Colon (tissue), 2 donors: ENCODE measurements at regions not wholly inside any gene's neighbourhood (a gene's known extent, or its start where the extent isn't known, plus 50 kb on each side); places are given as distances from the start of the nearest gene placed in this dataset.

Experiments
- FAIRE-seq: peaks from 2 replicates; lab custom pipeline; 2012; peaks lifted over from hg19 to GRCh38; lab: Jason Lieb, UNC
- donor health status: control.
- donor health status: control.

DNA sequence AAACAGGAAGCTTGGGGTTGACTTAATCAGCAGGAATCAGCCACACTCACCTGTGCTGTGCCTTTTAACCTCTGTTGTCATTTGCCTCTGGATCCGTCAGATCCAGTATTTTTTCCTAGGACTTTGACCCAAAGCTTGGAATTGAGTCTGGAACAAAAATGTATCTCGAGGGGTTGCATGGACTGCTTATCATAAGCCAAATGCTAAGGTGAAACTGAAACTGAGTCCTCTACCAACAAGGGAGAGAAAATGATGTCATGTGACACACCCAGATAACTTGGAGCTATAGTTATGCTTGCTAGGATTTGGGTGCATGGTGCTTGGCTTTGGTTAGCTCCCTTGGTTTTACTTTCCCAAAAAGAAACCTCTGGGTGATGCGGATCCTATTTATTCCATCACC, 2158.6 kb upstream of the PIK3C3 start:
- no peak for FAIRE-seq

DNA sequence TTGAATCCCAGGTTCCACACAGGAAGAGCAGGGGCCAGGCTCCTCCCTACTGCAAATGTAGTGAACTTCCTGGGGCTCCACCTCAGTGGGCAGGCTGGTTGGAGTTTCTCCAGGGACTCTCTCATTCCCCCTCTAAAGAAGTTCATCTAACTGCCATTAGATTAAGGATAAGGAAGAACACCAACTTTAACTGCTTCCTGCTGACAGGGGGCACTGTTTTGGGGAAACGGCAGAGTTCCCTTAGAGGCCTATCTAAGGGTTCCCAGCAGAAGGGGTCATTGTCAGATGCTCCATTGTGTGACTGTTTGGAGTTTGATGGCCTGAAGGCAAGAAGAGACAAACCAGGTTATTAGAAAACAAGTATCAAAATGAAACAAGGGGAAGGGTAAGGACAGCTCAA, 2159.7 kb upstream of the PIK3C3 start:
- FAIRE-seq = no peak

DNA sequence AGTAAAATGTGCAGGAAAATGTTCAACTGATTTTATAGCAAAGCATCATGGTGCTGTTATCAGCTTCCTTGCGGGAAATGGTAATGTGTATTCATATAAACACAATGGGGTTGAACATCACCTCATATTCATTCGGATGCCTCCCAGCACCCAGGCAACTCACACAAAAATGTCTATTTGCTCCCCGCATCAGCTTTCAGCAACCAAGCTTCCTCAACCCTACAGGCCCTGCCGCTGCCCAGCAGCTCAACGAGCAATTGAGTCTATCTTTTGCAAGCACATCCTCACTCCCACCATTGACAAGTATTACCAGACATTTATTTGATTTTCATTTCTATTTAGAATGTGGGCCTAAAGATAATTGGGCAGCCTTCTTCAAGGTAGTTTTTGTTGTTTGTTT, 2161.4 kb upstream of the PIK3C3 start:
- FAIRE-seq = no peak

DNA sequence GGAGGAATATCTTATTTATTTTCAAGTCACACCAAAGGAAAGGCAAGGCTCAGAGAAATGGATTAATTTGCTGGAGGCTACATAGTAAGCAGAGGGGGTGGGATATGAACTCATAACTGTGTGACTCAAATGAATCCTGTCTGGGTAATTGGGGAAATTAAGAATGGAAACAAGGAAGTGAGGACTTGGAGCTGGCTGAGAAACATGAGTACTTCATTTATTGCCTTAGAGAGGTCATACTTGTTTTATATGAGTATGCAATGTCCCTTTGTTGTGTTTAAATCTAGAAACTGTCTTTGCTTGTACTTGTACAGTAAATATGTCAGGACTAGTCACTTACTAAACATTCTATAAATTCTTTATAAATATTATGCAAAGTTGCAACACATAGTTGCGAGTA, 2166.7 kb upstream of the PIK3C3 start:
- FAIRE-seq = no peak

DNA sequence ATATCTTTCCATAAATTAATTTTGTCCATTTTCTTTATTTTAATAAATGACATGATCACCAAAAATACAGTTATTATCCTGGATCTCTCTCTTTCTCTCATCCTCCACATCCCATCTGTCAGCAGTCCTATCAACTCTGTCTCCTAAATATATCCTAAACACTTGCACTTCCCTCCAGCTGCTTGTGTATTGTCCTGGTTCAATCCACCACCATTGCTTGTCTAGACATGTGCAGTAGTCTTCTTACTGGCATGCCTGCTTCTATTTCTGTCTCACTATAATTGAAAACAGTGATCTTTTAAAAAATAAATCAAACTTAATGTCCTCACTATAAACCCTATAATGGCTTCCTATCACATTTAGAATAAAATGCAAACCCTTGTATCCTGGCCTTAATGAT, 2168.6 kb upstream of the PIK3C3 start:
- no peak for FAIRE-seq

DNA sequence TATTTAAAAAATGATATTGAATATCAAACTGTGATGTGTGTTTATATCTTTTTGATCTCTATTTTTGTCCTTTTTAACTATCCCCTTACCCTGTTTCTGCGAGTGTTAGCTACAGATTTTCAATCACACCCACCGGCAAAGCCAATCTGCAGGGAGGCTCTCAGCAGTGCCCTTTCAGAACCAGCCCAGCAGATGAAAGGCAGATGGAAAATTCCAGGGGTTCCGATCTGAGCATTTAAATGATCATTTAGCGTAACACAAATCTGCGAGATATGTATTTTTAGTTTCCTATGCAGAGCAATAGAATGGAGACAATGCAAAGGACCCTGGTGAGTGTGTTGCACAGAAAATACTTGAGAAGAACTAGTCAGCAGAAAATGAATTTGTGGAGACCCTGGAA, 2170.5 kb upstream of the PIK3C3 start:
- no peak for FAIRE-seq

DNA sequence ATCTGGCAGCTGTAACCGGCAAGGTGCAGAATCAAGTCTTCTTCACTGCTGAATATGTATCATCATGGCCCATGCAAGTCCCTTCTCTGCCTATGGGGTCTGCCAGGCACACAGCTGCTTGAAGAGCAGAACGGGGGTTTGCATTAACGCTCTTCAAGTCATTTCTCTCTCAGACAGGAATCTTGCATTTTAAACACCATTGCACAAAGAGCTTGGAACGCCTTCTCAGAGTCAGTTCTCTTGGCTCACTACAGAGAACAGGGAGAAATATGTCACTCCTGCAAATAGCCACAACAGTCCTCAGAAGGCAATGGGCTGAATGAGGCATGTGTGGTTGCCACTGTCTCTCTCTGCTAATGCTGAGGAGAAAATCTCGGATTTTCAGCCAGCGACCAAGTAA, 2173.5 kb upstream of the PIK3C3 start:
- no peak for FAIRE-seq

DNA sequence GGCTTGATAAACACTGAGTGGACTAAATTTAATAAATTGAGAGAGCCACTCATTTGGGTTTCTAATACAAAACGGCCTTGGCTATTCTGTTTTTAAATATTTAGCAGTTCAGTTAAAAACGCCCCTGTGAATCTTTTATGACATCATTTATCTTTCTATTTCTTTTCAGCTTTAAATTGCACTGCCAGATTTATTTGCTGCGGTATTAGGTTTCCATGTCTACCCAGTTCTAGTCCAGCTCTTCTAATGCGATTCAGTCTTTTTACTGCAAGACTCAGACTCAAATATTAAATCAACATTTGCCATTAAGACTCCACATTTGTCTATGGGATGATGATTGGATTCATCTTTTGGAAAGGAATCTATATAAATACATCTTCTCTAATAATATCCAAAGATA, 2174.3 kb upstream of the PIK3C3 start:
- no peak for FAIRE-seq

DNA sequence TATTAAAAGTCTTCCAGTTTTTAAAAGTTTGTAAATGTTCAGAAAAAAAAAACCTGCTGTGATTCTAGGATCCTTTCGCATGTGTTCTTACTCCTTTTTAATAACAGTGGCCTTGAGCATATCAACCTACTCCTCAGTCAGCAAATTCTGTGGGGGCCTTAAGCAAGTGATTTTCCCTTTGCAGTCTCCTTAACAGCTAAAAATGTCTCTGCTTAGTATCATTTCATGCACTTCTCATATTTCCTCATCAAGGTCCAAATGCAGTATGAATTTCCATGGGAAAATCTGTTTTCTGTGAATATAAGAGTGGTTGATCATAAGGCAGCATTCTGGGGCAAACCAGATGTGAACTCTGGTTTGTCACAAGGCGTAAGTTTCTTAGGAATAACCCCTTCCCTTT, 2175.1 kb upstream of the PIK3C3 start:
- FAIRE-seq = no peak

DNA sequence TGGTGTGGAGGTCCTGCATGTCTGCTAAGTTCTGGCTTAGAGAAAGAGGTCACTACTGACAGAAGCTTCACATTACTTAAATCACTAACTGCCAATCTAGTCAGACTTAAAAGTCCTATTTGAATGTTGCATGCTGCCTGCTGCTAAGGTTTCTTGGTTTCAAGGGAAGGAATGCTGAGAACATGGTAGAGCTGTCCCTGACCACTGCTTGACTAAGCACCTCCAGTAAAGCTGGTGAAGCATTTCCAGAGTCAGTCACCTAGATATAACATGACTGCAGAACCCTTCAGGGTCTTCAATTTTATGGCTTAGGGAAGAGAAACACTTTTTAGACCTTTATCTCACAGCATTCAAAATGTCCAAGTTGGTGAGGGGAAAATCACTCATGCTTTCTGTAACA, 2178.3 kb upstream of the PIK3C3 start:
- FAIRE-seq = no peak

DNA sequence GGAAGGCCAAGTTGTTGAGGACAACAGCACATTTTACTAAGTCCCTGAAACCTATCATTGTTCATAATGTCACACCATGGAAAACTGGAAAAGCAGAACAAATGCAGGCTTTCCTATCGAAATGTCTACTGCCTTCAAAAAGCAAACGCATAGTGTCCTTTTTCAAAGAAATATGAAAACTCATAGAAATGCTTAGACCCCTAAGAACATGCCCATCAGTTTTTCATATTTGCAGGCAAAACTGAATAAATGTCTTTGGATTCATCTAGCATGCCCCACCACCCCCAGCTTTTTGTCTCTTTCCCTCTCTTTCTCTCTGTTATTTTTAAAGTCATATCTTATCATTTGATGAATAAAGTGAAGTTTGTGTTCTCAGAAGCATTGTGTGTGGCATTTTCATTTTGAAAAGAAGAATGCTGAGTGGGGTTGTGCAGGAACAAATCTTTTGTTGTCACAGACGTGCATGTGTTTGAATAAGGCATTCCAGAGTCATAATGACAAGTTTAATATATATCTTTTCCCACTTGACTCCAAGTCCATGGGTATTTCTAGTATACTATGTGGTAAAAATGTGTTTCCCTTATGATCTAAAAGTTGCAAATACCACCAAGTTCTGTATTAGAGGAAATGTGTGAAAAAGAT, 2180.0 kb upstream of the PIK3C3 start:
- no peak for FAIRE-seq

DNA sequence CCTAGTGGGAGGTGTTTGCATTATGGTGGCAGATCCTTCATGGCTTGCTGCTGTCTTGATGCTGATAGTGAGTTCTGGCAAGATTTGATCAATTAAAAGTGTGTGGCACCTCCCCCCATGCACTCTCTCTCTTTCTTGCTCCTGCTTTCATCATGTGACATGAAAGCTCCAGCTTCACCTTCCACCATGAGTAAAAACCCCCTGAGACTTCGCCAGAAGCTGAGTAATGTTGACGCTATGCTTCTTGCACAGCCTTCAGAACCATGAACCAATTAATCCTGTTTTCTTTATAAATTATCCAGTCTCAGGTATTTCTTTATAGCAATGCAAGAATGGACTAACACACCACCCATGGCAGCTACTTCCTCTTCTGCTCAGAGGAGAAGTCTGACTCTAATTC, 2181.4 kb upstream of the PIK3C3 start:
- FAIRE-seq = no peak

DNA sequence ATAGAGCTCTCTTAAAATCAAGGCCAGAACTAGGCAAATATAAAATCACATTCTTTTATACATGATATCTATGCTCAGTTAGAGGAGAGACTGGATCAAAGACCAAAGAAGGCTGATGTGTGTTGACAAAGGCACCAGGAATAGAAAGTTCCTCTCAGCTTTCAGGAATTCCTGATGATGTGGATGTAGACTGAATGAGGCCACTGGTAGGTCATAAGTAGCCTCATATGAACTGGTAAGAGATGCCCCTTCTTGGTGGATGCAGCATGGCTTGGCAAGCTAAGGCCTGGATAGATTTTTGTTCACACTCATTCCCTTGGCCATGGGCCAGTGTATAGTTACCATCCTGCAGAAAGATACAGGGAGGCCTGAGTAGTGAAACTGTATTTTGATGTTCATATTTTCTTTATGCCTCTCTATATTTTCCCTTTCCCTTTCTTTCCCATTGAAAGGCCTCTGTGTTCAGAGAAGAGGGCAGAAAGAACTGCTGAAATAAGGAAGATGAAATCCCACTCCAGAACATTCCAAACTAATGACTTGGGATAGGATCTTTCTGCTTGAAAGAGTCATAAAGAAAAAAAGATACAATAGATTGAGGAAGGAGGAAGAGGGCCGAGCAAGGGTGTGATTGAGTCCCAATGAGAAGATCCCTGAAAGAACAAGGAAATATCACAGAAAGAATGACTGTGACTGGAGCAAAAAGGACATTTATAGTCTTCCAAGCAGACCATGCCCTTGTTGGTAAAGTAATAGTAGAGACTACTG, 2182.7 kb upstream of the PIK3C3 start:
- no peak for FAIRE-seq

DNA sequence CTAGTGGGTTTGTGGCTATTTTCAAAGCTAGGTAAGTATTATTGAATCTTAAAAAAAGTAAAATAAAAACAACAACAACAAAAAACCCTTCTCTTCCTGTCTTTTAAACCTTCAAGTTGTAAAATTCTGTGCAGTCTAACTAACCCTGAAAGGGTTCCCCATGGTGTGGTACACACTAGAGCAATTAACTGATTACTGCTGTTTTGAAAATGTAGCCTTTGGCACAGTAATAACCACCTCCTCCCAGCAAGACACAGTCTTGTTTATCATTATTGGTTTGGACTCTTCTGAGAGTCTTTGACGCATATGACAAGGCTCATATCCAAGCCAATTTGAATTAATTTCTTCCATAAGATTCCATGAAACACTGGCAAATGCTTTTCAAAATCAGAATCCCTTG, 2184.6 kb upstream of the PIK3C3 start:
- FAIRE-seq = no peak

DNA sequence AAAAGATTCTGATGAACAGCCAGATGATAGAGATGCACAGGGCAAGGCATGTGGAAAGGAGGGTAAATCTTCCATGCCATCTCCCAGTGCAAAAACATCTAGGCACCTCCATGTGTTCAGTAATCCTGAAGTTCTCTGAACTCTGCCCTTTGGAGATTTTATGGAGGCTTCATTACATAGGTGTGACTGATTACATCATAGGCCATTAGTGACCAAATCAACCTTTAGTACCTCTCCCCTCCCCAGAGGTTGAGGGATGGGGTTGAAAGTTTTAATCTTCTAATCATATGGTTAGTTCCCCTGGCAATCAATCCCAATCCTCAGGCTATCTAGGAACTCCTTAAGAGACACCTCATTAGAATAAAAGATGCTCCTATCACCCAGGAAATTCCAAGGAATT, 2190.2 kb upstream of the PIK3C3 start:
- FAIRE-seq = no peak

DNA sequence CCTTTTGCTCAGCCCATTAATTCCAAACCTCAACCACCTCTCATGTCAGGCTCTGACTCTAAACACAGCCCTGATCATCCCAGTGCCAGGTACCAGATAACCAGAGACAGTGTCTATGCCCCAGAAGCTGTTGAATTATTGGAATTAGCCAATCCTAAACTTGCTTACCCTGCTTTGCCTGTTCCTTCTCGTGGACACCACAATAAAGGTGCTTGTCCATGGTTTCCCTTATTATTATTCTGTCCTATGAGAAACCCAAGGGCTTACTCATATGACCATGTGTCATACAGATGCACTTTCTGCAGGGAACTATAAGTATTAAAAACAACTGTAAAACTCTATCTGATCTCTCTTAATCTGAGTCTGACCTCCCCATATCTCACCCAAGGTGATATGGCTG, 2193.8 kb upstream of the PIK3C3 start:
- FAIRE-seq = no peak

DNA sequence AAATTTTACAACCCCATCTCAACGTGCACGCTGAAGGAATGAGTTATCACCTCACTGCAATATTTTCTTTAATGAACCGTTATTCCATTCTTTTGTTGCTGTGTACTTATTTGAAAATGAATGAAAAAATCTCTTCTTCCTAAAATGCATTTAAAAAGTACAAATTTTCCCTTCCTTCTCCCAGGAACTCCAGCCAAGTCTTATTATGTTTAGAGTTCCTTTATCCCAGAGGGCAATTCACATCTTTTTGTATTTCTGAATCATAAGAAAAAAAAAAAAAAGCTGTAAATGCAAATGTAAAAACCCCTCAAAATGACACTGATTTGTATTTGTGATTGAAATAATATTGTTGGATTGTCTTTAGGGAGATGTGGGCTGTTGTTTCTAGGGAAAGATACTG, 2194.3 kb upstream of the CELF4 start:
- no peak for FAIRE-seq

DNA sequence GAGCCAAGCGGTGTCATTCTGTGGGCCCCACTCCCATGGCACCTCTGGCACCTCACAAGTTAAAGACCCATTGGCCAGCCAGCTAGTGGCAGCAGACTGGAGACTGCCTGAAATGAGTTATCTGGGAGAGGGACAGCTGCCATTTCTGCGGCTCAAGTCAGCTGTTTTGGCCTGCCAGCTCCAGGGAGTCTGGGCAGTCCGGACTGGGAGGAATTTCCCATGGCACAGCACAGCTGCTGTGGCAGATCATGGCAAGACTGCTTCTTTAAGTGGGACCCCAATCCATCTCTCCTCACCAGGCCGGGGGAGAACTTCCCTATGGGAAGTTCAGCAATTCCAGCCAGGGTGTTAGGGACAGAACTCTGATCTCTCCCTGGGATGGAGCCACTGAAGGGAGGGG, 2187.6 kb upstream of the CELF4 start:
- FAIRE-seq = no peak

DNA sequence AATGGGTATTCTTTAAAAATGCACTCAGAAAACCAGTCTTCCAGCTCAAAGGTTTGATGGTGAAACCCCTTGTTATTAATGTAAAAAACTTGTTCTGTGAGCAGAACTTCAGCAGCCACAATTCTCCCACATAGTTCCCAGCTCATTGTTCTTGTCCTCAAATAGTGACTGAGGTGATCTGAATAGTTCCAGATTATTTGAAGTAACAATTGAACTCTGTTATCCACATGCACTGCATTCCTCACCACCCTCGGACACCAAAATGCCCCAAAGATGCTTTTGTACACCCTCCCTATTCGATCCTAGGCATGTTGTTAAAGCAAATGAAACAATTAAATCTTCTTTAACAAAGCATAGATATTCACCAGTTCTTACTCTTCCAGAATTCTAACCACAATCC, 2186.8 kb upstream of the CELF4 start:
- FAIRE-seq = no peak

DNA sequence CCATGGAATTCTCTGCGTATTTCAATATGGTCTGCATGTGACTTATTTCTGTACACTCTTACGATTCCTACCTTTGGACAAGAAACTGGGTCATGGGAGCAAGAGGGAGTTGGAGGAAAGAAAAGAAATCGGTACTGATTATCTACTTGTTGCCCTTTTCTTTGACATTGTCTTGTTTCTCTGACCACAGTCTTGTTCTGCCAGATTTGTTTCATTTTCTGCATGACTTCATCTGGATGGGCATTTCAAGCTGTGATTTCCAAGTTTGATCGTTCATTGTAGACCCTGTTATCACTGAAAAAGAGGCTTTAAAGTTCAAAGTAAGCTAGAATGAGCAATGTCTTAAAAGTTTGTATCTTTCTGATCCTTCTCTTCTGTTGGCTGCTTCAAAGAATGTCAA, 2186.3 kb upstream of the CELF4 start:
- FAIRE-seq = no peak

DNA sequence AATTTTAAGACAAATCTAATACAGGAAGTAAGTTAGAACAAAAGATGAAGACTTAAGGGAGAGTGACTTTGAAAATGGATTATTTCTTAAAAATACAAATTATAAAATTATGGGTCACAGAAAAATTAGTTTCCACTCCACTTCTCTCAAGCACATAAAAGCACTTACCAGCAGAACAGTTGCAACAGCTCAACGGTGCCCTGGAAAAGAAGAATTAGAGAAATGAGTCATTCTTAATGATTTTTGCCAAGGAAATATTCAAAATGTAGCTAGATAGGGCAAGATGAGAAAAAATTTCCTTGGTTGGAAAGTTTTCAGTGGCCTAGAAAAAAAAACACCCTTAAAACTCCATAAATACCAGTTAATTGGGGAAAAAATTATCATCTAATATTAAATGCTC, 2185.6 kb upstream of the CELF4 start:
- no peak for FAIRE-seq

DNA sequence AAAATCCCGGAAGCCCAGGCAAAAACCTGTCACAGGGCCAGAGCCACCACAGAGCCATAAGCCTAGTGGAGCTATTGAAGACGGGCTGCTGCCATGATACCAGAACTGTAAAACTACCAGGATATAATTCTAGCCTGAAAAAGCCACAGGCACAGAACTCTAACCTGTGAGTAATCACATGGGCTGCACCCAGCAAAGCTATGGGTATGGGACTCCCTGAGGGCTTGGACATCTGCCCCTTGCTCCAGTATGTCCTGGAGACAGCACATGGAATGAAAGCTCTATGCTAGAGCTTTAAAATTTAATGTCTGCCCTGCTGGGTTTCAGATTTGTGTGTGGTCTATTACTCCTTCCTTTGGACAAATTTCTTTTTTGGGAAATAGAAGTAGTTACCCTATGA, 2183.6 kb upstream of the CELF4 start:
- no peak for FAIRE-seq

DNA sequence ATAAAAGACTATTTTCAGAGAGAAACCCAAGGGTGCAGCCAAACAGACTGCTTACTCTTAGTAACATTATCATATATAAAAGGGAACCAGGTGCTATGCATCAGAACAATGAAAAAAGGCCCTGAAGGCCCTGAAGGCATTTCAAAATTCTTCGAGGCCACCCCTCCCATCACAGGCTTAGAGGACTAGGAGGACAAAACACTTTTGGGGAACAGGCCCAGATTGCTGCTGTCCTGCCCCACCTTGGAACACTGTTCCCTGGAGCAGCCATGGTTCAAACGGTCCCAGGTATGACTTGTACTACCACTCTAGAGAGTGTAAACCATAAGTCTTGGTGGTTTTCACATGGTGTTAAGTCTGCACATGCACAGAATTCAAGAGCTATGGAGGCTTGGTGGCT, 2183.1 kb upstream of the CELF4 start:
- FAIRE-seq = no peak

DNA sequence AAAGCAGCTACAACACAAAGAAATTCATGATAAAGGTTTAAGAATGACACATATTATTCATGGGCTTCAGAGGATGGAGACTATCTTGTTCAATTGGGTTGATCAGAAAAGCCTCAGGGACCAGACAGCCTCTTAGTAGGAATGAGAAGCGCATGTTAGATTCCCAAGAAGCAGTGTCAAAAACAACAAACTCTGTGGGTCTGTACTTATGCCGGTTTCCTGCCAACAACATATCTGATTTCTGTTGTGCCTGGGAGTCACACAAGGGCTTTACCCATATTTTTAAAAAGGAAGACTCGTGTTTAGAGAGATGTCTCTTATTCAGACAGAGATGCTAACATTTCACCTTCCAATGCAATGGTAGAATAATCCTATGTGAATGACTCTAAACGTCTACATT, 2180.6 kb upstream of the CELF4 start:
- FAIRE-seq = no peak
